ENCODE measurements at regions not wholly inside any gene's neighbourhood (a gene's known extent, or its start where the extent isn't known, plus 50 kb on each side); places are given as distances from the start of the nearest gene placed in this dataset.

DNA sequence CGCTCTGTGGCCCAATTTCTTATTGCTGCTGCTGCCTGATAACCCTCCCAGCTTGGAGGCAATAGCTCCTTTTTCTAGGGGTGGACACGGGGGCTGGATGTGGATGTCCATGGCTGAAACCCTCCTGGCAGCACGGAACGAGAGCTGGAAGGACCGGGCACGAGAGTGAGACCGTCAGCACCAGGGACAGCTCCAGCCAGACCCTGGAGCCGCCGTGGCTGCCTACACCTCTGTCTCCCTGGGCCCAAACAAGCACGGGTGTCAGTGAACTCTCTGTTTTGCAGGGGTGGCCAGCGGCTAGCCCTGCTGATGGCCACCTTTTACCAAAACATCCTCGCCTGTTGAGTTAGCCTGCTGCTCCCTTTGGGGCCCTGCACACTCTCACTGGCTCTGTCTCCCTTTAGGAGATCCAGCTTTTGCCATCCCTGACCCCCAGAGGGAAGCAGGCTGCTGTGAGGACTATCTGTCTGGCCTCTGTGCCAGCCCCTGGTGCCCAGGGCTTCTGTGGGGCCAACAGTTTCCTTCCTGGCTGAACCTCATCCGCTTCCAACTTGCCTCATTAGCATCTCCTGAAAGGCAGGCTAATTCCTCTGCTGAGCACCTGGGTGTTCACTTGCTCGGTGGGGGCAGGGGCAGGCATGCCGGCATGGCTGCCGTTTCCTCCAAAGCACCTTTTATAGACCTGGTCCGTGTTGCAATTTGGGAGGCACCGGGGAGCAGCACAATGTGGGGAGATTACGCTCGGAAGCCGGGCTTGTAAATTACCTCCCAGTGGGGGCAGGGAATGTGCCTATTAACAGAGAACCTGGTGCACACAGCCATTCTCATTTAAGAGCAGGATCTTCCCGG, 118.1 kb downstream of the ENGASE start:
- no peak for TF ChIP-seq CTCF (IDR thresholded peaks at IDR 0.05)

GRCh38 chr17:79191270-79191934, 116.8 kb downstream of the ENGASE start:
- ATAC-seq (ENCODE audit: low FRiP score) (no peak), DNase-seq (ENCODE audit: low spot score) (no peak)
- no peak for TF ChIP-seq CTCF (IDR thresholded peaks at IDR 0.05)

More for the DNA sequence above, 118.1 kb downstream of the ENGASE start:
- DNase-seq (ENCODE audit: low spot score) (no peak), ATAC-seq (ENCODE audit: low FRiP score) (no peak)

- TF ChIP-seq CTCF (IDR thresholded peaks at IDR 0.05): no peak
- DNase-seq (ENCODE audit: low spot score): no peak
These were observed 114.7 kb downstream of the ENGASE start for GRCh38 chr17:79189305-79189704.

GRCh38 chr17:79188685-79189084, 114.1 kb downstream of the ENGASE start:
- no peak for TF ChIP-seq CTCF (IDR thresholded peaks at IDR 0.05)
- DNase-seq (ENCODE audit: low spot score) (no peak), ATAC-seq (ENCODE audit: low FRiP score) (no peak)

More at GRCh38 chr17:79189305-79189704, 114.7 kb downstream of the ENGASE start:
- no peak for ATAC-seq (ENCODE audit: low FRiP score)

DNA sequence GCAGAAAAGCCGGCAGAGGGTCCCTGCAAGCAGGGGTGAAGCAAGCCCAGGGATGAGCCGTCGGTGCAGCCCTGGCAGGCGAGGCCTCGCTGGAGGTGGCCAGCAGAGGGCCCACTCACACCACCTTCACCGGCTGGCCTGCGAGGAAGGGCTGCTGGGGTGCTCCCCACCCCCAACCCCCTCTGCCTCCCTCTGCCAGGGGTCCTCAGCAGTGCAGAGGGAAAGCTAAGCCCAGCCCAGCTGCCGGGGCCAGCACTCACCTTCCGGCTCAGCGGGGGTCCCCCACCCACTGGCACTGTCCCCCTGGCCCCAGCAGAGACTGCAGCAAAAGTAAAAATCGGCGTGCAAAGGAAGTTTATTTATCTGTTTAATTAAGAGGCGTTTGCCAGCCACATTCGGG, 113.4 kb downstream of the ENGASE start:
- ATAC-seq (ENCODE audit: low FRiP score) (no peak), DNase-seq (ENCODE audit: low spot score) (no peak)
- TF ChIP-seq CTCF (IDR thresholded peaks at IDR 0.05): no peak

DNA sequence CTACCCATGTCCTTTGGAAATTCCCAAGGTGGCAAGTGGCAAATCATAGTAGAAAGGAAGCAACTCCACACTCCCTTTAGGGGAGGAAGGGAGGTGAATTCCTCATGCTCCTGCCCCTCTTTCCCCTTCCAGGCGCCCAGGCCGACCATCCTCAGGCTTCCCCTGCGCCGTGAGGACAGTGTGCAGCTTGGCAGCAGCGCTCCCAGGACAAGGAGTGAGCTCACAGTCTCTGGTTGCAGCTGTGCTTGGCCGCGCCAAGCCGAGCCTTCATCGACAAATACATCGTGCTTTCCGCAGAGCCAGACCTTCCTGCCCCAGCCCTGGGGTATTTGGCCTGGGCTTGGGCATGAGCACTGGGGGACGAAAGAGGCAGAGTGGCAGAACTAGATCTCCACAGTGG, 112.6 kb downstream of the ENGASE start:
- no peak for TF ChIP-seq CTCF (IDR thresholded peaks at IDR 0.05)
- ATAC-seq (ENCODE audit: low FRiP score) (no peak), DNase-seq (ENCODE audit: low spot score) (no peak)
